Large intestine (tissue), 3 donors: ENCODE measurements at regions not wholly inside any gene's neighbourhood (a gene's known extent, or its start where the extent isn't known, plus 50 kb on each side); places are given as distances from the start of the nearest gene placed in this dataset.

Source experiments
- DNase-seq, 2 donors: peaks; one replicate each; pipeline versions ENCODE4 v3.0.0 to v3.0.0-alpha.2; 2013
- H3K27ac ChIP-seq: one replicate; pipeline ENCODE4 v1.5.1; 2013; ENCODE audit warnings: low read length
- H3K27me3 ChIP-seq: 2 replicates; pipeline ENCODE4 v1.6.1; 2013; ENCODE audit warnings: low read length; ENCODE audit not compliant: control insufficient read depth, insufficient read depth
- H3K36me3 ChIP-seq: 2 replicates; pipeline ENCODE4 v1.6.1; 2013; ENCODE audit warnings: low read length; ENCODE audit not compliant: control insufficient read depth, insufficient read depth
- H3K4me1 ChIP-seq: one replicate; pipeline ENCODE4 v1.6.1; 2013; ENCODE audit warnings: low read length; ENCODE audit not compliant: control insufficient read depth, insufficient read depth
- H3K4me3 ChIP-seq: one replicate; pipeline ENCODE4 v1.5.1; 2013; ENCODE audit warnings: low read length
- H3K9me3 ChIP-seq: one replicate; pipeline ENCODE4 v1.6.1; 2013; ENCODE audit warnings: mild to moderate bottlenecking, low read depth, low read length, moderate library complexity; ENCODE audit not compliant: control insufficient read depth
- WGBS: methylation state at CpG from one replicate; pipeline ENCODE4 v1.1.5; 2013; ENCODE audit warnings: low lambda C conversion rate; ENCODE audit not compliant: insufficient coverage; 5-methylcytosine and 5-hydroxymethylcytosine counted together

DNA sequence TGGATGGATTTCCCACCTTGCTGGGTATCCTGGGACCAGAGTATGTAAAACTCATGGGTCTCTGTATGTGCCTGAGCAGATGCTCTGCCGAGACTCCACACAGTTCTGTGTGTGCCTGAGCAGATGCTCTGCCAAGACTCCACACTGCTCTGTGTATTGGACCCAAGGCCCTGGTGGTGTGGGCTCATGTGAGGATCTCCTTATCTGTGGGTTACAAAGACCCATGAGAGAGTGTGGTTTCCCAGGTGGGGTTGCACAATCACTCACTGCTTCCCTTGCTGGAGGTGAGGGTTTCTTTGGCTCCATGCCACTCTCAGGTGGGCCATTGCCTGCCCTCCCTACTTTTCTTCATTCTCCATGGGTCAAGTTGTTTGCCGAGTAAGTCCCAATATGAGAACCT, 141.5 kb downstream of the TBC1D30 start:
- Histone ChIP-seq H3K4me3 (no peak overlapping the region), H3K4me1 (no peaks in the 10 kb centered on the region), H3K9me3 (no peaks in the 10 kb centered on the region), H3K27ac (no peak overlapping the region), H3K27me3 (no peaks in the 10 kb centered on the region), H3K36me3 (no peaks in the 10 kb centered on the region)
- WGBS: no CpG with 5 or more reads among the region's 2 CpGs
- DNase-seq: no peak

DNA sequence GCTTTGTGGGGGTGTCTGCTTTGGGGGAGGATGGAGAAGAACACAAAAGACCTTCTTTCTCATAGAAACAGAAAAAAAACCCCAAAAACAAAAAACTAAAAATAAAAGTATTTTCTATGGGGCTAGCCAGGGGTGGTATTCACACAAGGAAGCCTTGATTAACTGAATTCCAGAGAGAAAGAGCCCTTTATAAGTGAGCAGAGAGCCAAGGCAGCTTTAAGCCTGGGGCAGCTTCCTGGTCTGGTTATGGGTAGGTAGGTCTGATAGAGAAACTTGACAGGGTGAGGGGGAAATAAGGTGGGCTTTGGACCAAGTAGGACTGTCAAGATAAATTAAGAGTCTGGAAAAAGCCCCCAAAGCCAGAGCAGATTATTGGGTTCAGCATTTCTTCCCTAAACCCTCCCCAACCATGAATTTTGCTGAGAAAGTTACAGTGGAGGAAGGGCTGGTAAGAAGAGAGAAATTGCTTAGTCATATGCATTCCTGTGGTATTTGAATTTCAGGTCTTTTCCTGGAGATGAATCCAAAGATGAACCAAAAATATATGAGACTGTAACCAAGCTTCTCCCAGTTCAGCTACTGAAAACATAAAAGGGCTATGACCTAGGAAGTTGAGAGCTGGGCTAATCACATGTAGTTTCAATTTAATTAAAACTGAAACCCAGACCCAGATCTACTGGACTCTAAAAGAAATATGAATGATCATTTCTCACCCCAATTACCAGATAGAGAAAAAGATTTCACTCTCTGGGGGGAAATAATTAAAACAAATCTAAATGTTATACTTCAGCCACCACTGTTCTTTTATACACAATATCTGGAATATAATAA, 144.8 kb downstream of the TBC1D30 start:
- H3K4me3 ChIP-seq: no peak overlapping the region
- no peak overlapping the region for H3K27ac ChIP-seq
- no peaks in the 10 kb centered on the region for H3K4me1 ChIP-seq
- H3K27me3 ChIP-seq: no peaks in the 10 kb centered on the region
- no peak for DNase-seq
- H3K36me3 ChIP-seq: no peaks in the 10 kb centered on the region
- peaks cover 2% of the 10 kb centered on the region for H3K9me3 ChIP-seq

DNA sequence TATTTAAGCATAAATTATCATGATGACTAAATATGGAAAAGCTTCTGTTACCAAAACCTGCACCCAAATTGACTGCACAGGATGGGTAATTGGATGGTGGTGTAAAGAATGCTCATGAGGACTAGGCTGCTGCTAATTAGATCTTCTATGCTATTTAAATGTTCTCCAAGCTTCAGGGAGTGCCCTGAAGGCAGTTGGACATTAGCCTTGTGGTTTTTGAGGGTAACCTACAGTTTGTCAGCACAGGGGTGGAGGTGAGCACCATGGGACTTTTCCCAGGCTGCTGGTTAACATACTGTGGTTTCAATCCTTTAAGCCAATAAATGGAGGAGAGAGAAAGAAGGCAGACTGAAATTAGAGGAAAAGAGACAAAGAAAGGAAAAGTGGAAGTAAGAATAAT, 145.0 kb downstream of the WIF1 start:
- H3K4me1 ChIP-seq: peaks cover 3% of the 10 kb centered on the region
- DNase-seq: no peak
- no peak overlapping the region for H3K27ac ChIP-seq
- peaks cover 2% of the 10 kb centered on the region for H3K9me3 ChIP-seq
- no peaks in the 10 kb centered on the region for H3K27me3 ChIP-seq
- no peak overlapping the region for H3K4me3 ChIP-seq
- no peaks in the 10 kb centered on the region for H3K36me3 ChIP-seq

DNA sequence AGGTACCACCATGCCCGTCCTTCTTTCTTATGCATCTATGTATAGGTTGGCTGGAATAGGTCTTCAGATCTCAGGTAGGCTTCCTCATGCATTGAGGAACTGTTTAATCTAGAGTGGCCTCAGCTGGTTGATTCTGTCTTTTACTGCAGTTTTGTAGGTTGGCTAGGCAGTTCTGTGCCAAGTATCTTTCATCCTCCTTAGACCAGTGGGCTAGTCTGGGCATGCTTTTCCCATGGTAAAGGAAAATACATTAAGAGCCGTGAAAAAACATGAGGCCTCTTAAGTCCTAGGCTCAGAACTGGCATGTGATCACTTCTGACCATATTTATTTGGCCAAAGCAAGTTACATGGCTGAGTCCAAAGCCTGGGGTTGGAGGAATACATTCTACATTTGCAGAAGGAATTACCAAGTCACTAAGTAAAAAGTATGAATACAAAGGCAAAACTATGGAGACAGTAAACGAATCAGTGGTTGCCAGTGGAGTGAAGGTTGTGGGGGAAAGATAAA, 137.3 kb downstream of the WIF1 start:
- no peak for DNase-seq
- no peak overlapping the region for H3K4me3 ChIP-seq
- no peaks in the 10 kb centered on the region for H3K27me3 ChIP-seq
- WGBS: 100% methylated on average over 1 of the region's 3 CpGs
- no peak overlapping the region for H3K27ac ChIP-seq
- no peaks in the 10 kb centered on the region for H3K36me3 ChIP-seq
- H3K9me3 ChIP-seq: peaks cover 7% of the 10 kb centered on the region
- H3K4me1 ChIP-seq: no peaks in the 10 kb centered on the region

DNA sequence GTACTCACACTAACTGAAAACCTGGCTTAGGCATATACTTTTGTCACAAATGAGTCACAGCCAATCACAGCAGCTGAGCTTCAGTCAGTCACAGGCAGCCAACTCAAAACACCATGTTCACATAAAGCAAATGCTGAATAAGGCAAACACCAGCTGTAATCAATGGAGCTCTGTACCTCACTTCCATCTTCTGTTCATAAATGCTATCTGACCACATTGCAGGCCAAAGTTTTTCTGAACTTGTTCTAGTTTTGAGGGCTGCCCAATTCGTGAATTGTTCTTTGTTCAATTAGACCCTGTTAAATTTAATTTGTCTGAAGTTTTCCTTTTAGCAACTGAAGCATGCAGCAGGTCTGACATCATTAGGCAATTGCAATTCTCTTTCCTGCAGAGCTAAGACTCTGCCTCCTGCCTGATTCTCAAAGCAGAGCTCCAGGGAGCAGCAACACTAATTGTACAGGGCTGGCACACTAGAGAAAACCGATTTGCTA, 129.9 kb downstream of the WIF1 start:
- H3K36me3 ChIP-seq: no peaks in the 10 kb centered on the region
- no peak overlapping the region for H3K27ac ChIP-seq
- no peak overlapping the region for H3K4me3 ChIP-seq
- no CpG with 5 or more reads among the region's 2 CpGs for WGBS
- H3K9me3 ChIP-seq: peaks cover 3% of the 10 kb centered on the region
- no peaks in the 10 kb centered on the region for H3K4me1 ChIP-seq
- peak in 1 of 2 donors; percentile 17 for DNase-seq
- H3K27me3 ChIP-seq: no peaks in the 10 kb centered on the region

DNA sequence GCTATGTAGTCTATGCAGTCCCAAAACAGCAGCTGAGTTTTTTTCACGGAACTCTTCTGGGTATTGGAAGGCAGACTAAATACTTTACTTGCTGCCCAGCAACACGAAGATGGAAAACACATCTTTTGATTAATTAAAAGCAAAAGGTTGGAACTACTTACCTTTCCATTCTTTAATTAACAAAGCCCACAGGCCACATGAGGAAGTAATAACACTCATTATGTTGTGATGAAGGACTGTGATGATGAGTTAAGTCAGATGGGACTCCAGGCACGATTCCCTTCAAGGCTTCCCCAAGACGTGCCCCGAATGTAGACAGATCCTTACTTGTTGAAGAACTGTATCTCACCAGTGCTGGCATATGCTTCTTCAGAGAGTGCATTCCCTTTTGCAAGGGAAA, 129.0 kb downstream of the WIF1 start:
- H3K36me3 ChIP-seq: no peaks in the 10 kb centered on the region
- peaks cover 3% of the 10 kb centered on the region for H3K9me3 ChIP-seq
- H3K27me3 ChIP-seq: no peaks in the 10 kb centered on the region
- 100% methylated on average over 1 of the region's 5 CpGs for WGBS
- DNase-seq: no peak
- H3K27ac ChIP-seq: no peak overlapping the region
- no peak overlapping the region for H3K4me3 ChIP-seq
- H3K4me1 ChIP-seq: no peaks in the 10 kb centered on the region

DNA sequence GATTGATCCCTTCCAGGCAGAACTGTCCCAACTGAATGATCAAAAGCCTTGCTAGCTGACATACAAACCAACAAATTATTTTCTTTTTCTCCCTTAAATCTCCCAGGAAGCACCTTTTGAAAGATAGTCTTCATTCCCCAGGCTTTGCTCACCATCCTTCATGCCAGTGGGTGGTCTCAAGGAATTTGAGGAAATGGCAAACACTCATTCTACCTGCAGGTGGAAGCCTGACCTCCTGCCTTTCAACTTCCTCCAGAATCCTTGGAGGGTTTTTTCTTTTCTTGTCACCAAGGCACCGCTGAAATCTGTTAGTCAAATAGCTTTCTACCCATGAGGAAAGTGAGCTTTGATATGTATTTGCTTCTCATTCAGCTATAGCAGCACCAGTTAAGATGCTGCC, 128.5 kb downstream of the WIF1 start:
- DNase-seq: peak in 1 of 2 donors; percentile 6
- Histone ChIP-seq H3K4me1 (peaks cover 2% of the 10 kb centered on the region), H3K27me3 (no peaks in the 10 kb centered on the region), H3K9me3 (peaks cover 3% of the 10 kb centered on the region), H3K4me3 (no peak overlapping the region), H3K27ac (no peak overlapping the region), H3K36me3 (no peaks in the 10 kb centered on the region)
- no CpG with 5 or more reads among the region's 1 CpG for WGBS

DNA sequence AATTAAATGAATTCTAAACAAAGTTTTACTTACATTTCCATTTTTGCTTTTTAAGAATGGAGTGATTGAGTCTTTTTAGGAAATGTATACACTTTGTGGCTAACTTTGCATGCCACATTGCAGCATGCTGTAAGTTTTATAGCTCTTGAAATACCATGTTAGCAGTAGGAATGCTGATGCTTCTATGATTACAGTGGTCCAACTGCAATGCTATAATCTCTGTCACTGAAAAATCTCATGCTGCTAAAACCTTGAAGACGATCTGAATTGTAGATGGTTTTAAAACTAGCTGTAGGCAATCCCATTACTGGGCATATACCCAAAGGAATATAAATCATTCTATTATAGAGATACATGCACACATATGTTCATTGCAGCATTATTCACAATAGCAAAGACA, 127.6 kb downstream of the WIF1 start:
- Histone ChIP-seq H3K4me1 (peaks cover 7% of the 10 kb centered on the region), H3K4me3 (no peak overlapping the region), H3K27me3 (no peaks in the 10 kb centered on the region), H3K36me3 (no peaks in the 10 kb centered on the region), H3K9me3 (peaks cover 3% of the 10 kb centered on the region), H3K27ac (no peak overlapping the region)
- no CpG with 5 or more reads among the region's 1 CpG for WGBS
- DNase-seq: no peak

DNA sequence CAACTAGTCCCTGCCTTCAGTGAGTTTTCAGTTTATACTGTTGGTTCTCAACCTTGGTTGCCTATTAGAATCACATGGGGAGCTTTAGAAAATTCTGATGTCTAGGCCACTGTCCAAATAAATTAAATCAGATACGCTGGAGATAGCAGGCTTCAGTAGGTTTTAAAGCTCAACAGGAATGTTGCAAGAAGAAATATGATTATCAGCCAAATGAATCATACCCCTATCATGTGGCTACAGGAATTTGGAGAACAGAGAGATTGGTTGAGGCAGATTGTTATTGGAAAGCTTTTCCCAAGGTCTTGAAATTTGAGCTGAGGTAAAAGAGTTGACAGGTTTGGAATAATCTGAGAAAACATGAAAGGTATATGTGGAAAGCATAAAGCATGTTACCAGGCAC, 125.3 kb downstream of the WIF1 start:
- H3K27ac ChIP-seq: no peak overlapping the region
- H3K4me3 ChIP-seq: no peak overlapping the region
- 80% methylated on average over 1 of the region's 1 CpG for whole genome bisulfite sequencing
- no peaks in the 10 kb centered on the region for H3K36me3 ChIP-seq
- H3K4me1 ChIP-seq: peaks cover 26% of the 10 kb centered on the region
- no peaks in the 10 kb centered on the region for H3K27me3 ChIP-seq
- H3K9me3 ChIP-seq: peaks cover 3% of the 10 kb centered on the region
- DNase-seq: no peak

DNA sequence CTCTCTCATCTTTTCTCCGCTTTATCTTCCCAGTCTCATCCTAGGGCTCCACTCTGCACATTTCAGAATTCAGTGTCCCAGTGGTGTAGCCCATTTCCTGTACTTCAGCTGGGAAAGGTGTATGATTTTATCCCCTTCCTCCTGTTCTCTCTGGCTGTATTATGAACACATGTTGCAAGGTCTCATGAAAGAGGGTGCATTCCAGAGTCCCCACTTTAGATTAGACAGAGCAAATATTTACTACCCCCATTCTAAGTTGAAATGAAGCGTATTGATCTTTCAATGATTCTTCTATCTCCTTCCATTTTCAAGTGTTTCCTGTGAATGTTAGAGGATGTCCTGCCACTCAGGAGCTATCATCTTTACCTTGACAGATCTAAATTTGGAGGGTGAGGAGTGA, 123.2 kb downstream of the WIF1 start:
- H3K27me3 ChIP-seq: no peaks in the 10 kb centered on the region
- WGBS: 86% methylated on average over 1 of the region's 2 CpGs
- H3K9me3 ChIP-seq: peaks cover 3% of the 10 kb centered on the region
- H3K27ac ChIP-seq: peak overlapping the region; percentile 78
- peaks cover 34% of the 10 kb centered on the region for H3K4me1 ChIP-seq
- no peaks in the 10 kb centered on the region for H3K36me3 ChIP-seq
- no peak overlapping the region for H3K4me3 ChIP-seq
- DNase-seq: peak in 1 of 2 donors; percentile 29
